EH (cell line): ENCODE measurements at regions not wholly inside any gene's neighbourhood (a gene's known extent, or its start where the extent isn't known, plus 50 kb on each side); places are given as distances from the start of the nearest gene placed in this dataset.

ENCODE experiments used
- DNase-seq: peaks from one replicate; pipeline ENCODE4 v3.0.0-alpha.2; 2015; ENCODE audit warnings: low read depth

DNA sequence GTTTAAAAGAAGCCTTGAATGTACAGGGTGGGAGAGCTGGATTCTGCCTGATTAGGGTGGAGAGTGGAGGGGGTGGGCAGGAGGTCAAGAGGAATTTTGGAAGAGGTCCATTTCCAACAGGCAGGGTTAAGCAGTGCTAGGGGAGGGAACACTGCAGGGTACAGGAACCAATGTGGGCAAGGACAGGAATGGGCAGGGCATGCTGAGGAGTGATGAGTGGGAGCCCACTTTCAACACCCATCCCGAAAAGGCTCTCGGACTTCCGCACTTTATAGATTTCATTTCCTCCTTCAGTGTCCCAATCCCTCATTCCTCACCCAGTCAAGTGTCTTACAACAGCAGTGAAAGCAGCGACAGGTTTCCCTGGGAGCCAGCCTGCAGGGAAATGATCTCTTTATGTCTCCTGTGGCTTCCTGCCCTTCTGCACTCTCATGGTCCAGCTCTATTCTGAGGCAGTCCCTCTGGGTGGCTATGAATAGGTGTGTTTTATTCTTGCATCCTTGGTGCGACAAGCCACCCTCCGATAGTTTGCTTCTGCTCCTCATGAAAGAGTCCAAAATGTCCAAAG is 50.5 kb upstream of the ZNF507 start:
- DNase-seq: no peak
